Body of pancreas (tissue), 4 donors: ENCODE measurements at regions not wholly inside any gene's neighbourhood (a gene's known extent, or its start where the extent isn't known, plus 50 kb on each side); places are given as distances from the start of the nearest gene placed in this dataset.

Source experiments
- CTCF ChIP-seq, 7 experiments: fragments of 450-650 bp in 4 of 7; fragments of 200-600 bp in 3 of 7; sonication (generic) in 3 of 7; IDR thresholded peaks; one replicate each; pipeline ENCODE4 v1.5.1; 2016 to 2019; ENCODE audit warnings: antibody characterized with exemption in 7 of 7
- POLR2A ChIP-seq, 3 donors: fragments of 450-650 bp; IDR thresholded peaks; one replicate each; pipeline ENCODE4 v1.6.1; 2016; ENCODE audit warnings: antibody characterized with exemption in 3 of 3, mild to moderate bottlenecking in 2 of 3

DNA sequence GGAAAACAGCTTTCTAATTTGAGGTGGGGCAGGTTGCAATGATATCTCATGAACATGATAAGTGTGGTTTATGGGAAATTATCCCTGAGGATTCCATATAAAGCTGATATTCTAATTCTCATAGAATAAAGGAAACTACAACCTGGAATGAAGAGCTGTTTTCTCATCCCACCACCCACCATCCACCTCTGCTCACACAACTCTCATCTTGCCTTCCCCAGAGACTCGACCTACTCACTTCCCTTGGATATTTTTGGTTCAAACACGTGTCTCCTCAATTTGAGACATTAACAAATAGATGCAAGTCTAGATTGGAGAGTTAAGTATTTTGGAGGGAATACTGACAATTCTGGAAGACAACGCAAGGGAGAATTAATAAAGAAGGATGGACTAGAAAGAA is 490.9 kb downstream of the TMEM182 start:
- no peak for TF ChIP-seq POLR2A (IDR thresholded peaks at IDR 0.05)
- no peak for TF ChIP-seq CTCF (IDR thresholded peaks at IDR 0.05)
